GM13976 (cell line): ENCODE measurements at regions not wholly inside any gene's neighbourhood (a gene's known extent, or its start where the extent isn't known, plus 50 kb on each side); places are given as distances from the start of the nearest gene placed in this dataset.

ENCODE experiments used
- DNase-seq: peaks from one replicate; pipeline ENCODE4 v3.0.0; 2012; ENCODE audit warnings: low spot score
- CTCF ChIP-seq: IDR thresholded peaks from 2 replicates; pipeline ENCODE4 v1.5.1; 2012; ENCODE audit warnings: borderline replicate concordance, mild to moderate bottlenecking; ENCODE audit not compliant: insufficient read depth; ENCODE audit errors: extremely low read depth, missing control alignments, control extremely low read depth
- in situ Hi-C: fragments of 300-500 bp; cut with MboI; formaldehyde crosslinking; loops from one replicate; pipeline ENCODE4 v1.12.0; 2022; ENCODE audit warnings: low sequenced_read_pairs, mixed read lengths, inconsistent platforms; ENCODE audit not compliant: unreplicated experiment

- no peak for DNase-seq
- TF ChIP-seq CTCF, result no peak
- in situ Hi-C loops, result no loop called here
These were observed 151.0 kb upstream of the PAPPA start for GRCh38 chr9:116002624-116003023.

GRCh38 chr9:116003397-116003796, 150.2 kb upstream of the PAPPA start:
- DNase-seq, result no peak
- no peak for TF ChIP-seq CTCF
- in situ Hi-C loops, result no loop called here

GRCh38 chr9:116005205-116005604, 148.4 kb upstream of the PAPPA start:
- TF ChIP-seq CTCF, result no peak
- no peak for DNase-seq
- in situ Hi-C loops, result no loop called here

- DNase-seq, result no peak
- in situ Hi-C loops, result no loop called here
These were observed 145.8 kb upstream of the PAPPA start for GRCh38 chr9:116007824-116008223.

GRCh38 chr9:116008278-116008677, 145.3 kb upstream of the PAPPA start:
- DNase-seq, result no peak
- no peak for TF ChIP-seq CTCF
- in situ Hi-C loops, result no loop called here

More at GRCh38 chr9:116007824-116008223, 145.8 kb upstream of the PAPPA start:
- TF ChIP-seq CTCF, result no peak

- no peak for TF ChIP-seq CTCF
- no peak for DNase-seq
- in situ Hi-C loops, result no loop called here
These were observed 144.2 kb upstream of the PAPPA start for GRCh38 chr9:116009420-116009819.

GRCh38 chr9:116015855-116016254, 137.7 kb upstream of the PAPPA start:
- TF ChIP-seq CTCF, result no peak
- in situ Hi-C loops, result no loop called here
- DNase-seq, result no peak
